GM19025 (cell line): ENCODE measurements at regions not wholly inside any gene's neighbourhood (a gene's known extent, or its start where the extent isn't known, plus 50 kb on each side); places are given as distances from the start of the nearest gene placed in this dataset.
"Not testable (repeated sequence)": the region's sequence is repeated elsewhere in the genome, so short reads cannot be mapped to it uniquely, and the experiment has no call there.

Source experiments
- ATAC-seq: cut with Tn5 transposase; IDR thresholded peaks from one replicate; pipeline ENCODE4 v1.9.1; 2021; ENCODE audit warnings: mild to moderate bottlenecking, low read depth, moderate library complexity; ENCODE audit not compliant: unreplicated experiment

DNA sequence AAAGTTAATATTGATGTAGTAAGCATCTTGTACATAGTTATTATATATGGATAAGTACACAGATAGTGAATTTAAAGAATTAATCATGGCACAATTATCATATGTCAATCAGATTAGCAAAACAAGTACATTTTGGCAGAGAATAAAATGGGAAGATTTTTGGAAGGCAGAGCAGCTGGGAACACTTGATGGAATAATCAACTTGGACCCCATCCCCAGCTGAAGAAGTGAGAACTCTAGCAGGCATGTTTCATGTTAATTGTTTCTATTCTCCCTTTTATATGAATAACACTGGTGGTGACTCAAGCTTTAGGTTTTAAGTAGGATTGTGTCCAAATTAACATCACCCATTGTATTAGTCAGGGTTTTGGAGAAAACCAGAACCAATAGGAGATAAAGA, 198.7 kb downstream of the KCNJ2 start:
- no peak for ATAC-seq

DNA sequence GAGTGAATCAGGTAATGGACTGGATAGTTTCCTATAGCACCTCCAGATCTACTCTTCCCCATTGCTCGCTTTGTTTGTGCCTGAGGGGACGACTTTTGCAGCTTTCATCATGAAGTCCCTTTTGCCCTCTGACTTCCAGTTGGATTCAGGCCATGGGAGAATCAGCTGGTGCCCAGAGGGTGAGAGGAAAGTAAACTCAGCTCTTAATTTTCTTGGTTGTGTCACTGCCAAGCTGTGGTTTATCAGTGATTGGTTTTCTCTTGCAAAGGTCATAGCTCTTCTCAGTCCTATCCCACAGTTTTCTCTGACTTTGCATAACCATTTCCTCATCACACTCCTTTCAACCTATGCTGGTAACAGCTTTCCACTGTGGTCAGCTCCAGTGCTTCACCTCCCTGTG, 200.1 kb downstream of the KCNJ2 start:
- ATAC-seq: no peak

DNA sequence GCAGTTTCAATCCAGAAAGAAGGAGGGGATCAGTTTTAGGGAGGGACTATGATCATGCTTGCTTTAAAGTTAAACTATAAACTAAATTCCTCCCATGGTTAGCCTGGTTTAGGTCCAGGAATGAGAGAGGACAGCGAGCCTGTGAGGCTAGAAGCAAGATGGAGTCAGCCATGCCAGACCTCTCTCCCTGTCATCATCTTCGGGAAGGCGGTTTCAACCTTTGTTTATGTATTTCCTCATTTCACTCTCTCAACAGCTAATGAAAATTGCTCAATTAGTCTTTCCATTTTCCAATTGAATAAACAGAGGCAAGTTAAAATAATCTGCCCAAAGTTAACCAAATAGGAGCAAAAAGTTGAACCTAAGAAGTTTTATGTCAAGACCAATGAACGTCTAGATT, 201.5 kb downstream of the KCNJ2 start:
- ATAC-seq: no peak

DNA sequence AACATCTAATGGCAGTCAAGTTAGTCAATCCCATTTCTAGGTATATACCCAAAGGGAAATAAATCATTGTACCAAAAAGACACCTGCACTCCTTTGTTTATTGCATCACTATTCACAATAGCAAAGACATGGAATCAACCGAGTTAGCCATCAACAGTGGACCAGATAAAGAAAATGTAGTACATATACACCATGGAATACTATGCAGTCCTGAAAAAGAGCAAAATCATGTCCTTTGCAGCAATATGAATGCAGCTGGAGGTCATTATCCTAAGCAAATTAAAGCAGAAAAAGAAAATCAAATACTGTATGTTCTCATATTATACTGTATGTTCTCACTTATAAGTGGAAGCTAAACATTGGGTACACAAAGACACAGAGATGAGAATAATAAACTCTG, 204.0 kb downstream of the KCNJ2 start:
- ATAC-seq: no peak

DNA sequence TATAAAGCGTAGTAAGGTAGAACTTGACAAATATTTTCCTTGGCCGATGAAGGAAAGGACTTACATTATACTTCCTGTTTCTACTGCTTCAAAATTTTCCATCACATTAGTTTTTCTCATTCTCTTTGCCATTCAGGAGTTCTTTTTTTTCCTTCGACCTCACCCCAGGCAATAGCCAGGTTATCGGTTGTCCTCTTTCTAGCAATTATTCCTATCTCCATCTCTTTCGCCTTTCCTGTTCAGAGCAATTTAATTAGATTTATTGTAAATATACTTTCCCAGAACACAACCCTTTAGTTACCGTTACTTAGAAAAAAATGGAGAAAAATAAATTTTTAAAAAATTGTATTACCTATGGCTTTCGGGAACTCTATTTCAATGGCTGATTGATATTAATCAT, 205.2 kb downstream of the KCNJ2 start:
- no peak for ATAC-seq

DNA sequence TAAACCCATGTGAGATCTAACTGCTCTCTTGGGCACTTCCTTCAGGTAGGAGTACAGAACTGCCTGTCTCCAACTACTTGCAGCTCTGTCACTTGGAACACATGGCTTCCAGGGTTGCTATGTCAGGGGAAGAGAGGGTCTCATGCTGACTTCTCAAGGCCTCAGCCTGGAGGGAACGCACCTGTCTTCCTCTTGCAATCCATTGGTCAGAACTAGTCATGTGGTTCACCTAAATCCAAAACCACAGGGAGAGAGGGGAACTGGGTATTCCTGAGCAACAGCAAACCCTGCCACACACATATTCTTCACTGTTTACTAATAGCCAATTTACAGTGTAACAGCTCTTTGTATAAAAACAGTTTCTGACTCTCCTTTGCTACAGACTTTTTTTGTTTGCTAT, 206.1 kb downstream of the KCNJ2 start:
- ATAC-seq: no peak

DNA sequence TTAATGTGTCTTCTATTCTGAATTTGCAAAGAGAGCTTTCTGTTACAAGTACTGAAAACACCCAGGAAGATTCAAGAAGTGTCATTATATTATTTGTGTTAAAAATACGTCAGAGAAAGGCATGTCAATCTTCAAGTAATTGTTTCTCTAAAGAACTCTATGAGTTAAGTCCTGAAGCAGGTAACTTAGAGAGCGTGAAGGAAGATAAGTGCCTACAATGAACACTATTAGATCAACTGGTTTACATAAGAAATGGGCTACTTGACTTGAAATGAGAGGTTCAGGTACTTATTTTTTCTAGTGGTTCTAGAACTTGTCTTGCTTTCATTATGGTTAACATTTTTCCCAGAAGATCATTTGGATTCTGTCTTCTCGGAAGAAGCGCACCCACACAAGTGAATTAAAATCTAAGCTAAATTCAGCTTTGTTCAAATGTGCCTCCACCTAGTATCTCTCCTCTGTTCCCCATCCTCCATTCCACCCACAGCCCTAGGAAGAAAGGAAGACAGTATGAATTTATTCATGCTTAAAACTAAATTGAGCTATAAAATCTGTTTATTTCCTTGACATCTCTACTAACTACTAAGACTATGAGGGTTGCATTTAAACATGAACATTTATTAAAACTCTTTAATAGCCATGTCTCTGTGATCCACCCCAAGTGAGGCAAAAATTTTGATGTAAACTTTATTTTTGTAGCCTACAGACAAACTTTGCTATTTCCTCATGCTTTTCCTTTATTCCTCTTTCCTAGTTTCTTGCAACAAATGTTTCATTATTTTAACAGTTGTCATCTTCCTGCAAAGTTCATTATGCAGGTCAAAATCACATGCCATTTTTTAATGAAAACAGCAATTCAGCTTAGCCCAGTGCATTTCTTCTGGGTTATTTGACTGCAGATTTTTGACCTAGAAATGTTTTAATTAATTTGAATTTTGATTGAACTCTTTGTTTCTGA, 206.8 kb downstream of the KCNJ2 start:
- no peak for ATAC-seq

DNA sequence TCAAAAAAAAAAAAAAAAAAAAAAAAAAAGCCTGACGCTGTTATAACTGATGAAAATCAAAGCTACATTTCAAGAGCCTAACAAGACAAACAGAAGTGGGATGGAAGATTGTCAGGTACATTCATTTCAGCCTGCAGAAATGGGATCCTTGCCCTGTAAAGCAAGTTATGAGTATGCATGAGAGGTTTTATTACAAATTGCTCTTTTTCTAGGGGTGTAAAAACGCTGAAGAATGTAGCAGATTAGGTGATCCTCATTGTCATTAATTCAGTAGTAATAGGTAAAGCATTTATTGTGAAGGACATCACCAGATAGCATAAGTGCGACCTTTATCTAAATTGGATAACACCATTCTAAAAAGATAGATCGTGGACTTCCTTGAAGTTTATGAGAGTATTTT, 208.3 kb downstream of the KCNJ2 start:
- no peak for ATAC-seq

DNA sequence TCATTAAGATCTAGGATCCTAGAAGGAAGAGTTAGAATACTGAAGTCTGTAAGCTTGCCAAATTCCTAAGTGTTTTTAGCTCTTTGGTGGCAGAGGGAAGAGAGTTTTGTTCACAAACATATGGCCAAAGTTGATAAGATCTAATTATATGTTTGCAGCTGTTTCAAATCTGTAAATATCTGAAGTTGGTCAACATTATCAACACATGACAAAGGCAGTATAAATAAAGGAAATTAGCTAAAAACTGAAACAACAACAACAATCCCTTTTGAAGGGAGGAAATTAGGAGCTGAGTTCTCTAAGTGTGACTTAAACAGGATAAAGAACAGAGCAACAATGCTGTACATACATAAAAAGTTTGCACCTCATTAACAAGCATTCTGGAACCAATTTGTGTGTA, 208.7 kb downstream of the KCNJ2 start:
- no peak for ATAC-seq

DNA sequence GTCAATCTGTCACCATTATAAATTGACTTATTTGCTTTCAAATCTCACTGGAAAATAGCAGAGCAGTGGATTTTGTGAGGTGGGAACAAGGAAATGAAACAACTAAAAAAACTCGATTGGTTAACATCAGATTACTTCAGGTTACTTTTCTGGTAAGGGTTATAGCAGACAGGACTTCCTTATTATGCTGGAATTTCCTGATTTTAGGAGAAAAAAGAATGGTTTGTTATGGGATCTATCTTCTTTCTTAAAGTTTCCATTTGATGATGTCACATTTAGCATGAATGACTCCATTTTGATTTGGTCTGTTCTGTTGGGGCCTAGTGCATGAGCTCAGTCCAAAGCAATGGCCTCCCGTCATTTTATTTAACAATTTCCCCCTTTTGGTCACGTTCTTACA, 210.6 kb downstream of the KCNJ2 start:
- ATAC-seq: no peak

DNA sequence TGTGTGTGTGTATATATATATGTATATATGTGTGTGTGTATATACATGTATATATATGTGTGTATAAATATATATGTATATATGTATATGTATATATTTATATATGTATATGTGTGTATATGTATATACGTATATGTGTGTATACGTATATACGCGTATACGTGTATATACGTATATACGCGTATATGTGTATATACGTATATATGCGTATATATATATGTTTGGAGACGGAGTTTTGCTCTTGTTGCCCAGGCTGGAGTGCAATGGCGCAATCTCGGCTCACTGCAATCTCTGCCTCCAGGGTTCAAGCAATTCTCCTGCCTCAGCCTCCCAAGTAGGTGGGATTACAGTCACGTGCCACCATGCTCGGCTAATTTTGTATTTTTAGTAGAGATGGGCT, 212.6 kb downstream of the KCNJ2 start:
- ATAC-seq: not testable (repeated sequence)

DNA sequence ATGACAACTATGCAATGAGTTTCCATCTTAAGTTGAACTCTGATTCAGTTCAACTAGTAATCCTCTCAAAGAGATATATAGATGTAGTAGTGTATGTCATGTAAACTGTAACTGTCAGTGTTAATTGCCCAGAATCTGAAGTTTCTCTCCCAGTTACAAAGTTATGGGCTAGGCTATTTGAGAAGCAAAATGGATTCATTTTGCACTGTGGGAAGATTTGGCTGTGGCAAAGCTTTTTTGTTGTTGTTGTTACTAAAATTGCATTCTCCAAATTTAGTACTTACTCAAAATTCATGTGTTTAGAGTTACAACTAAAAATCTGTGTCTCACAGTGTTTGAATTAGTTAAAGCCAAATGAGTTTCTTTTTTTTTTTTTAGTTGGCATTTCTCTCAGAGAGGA, 219.0 kb downstream of the KCNJ2 start:
- no peak for ATAC-seq

DNA sequence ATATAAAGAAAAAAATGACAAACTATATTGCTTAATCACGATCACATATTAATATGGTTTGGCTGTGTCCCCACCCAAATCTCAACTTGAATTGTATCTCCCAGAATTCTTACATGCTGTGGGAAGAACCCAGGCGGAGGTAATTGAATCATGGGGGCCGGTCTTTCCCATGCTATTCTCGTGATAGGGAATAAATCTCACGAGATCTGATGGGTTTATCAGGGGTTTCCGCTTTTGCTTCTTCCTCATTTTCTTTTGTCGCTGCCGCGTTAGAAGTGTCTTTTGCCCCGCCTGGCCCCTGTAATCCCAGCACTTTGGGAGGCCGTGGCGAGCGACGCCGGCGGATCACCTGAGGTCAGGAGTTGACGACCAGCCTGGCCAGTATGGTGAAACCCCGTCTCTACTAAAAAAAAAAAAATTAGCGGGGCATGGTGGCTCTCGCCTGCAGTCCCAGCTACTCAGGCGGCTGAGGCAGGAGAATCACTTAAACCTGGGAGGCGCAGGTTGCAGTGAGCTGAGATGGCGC, 220.0 kb downstream of the KCNJ2 start:
- not testable (repeated sequence) for ATAC-seq

DNA sequence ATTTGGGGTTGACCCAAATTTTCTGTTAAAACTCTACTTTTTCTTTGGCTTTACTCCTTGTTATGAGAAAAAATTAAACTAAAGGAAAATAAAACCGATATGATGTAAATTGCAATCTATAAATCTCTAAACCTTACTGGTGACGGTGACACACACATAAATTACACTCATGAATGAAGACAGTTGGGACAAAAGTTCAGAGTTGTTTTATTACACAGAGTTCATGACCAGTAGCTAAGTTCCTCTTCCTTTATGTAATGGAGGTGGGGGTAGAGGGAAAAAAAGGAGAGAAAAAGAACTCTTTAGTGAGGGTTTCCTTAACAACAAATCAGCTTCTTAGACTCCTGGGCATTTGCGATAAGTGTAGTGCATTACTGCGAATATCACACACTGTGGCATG, 220.7 kb downstream of the KCNJ2 start:
- ATAC-seq: no peak

DNA sequence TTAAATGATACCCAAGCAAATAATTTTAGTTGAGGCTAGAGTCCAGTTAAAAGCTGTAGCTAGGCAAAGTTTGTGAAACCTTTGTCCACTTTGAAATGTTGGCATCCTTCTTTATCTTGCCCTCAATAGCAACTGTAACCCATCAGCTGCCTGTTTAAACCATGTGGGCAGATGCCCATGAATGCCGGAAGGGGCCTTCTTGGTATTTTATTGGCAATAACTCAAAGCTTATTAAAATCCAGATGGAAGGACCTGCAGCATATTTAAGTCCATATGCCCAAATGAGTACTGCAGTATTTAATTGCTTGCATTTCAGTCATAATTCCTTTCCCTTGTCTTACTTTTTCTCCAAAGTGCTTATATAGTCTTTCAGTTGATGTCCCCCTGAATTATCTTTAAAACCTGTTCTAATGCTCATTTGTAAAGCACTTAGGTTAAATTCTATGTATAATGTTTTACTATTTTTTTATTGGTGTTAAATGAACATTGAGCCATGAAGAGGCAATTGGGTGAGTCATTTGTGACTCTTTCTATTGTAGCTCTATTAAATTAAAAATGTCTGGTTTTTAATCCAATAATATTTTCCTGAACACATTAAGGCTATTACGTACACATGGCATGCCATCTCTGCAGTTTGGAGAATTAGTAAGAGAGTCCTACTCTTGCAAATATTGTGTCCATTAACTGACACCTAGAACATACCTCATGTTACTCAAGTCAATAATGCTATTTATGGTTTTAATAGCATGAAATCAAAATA, 225.3 kb downstream of the KCNJ2 start:
- ATAC-seq: no peak

DNA sequence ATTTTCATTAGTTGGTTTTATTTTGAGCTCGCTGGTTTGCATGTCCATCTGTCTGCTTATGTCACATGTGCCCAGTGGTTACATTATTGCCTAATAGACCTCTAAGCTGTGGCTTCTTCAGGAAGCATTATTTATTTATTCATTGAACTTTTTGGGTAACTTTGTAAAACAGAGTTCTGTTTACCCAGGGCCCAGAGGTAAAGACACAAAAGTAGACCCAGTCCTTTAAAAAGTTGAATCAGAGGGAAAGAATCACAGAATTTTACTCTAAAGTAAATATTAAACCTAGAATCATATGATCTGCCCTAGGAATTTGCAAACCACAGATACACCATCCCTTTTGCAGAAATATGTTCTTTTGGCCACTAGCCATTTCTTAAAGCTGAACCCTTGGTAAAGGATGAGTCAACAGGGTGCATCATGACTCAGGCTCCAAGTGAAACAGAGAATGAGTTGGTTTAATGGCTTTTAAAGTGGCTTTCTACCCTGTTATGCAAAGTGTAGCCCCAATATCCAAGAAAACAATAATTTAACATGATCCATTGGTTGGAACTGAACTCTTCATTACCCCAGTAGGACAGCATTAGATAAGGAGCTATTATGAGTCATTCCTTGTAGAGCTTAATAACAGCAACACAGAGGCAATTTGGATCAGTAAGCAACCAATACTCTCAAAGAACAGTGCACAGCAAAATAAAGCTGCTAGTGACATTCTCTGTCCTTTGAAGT, 236.3 kb downstream of the KCNJ2 start:
- peak; percentile 74 for ATAC-seq

DNA sequence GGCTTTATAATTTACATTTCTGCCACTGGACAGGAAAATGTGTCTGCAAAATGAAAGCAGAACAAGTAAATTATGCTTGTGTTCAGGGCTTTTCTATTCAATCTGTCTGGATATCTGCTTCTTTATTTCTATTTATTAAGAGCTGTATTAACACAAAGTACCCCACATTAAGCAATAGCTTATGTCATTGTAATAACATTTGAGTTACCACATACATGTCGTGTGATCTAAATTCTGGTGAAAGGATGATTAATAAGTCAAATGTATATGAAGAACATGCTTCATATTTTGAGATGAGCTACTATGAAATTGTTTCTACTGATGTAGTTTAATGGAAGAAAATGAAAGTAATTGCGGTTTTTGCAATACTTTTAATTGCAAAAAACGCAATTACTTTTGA, 238.2 kb downstream of the KCNJ2 start:
- no peak for ATAC-seq

DNA sequence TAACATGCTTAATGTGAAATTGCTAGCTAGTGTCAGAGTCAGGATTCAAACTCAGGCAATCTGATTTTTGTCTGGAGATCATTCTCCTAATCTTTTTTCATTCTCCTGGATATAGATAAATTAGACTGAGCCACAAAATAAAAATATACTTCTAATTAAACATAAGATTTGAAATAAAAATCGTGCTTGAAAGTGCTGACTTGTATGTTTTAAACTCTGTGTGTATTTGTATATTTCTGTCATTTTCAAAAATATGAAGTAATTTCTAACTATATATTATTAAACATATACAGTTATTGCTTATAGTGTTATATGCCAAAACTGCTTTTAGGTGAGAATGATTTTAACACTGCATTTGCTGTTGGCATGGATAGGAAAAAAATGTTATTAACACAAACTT, 239.4 kb downstream of the KCNJ2 start:
- no peak for ATAC-seq

DNA sequence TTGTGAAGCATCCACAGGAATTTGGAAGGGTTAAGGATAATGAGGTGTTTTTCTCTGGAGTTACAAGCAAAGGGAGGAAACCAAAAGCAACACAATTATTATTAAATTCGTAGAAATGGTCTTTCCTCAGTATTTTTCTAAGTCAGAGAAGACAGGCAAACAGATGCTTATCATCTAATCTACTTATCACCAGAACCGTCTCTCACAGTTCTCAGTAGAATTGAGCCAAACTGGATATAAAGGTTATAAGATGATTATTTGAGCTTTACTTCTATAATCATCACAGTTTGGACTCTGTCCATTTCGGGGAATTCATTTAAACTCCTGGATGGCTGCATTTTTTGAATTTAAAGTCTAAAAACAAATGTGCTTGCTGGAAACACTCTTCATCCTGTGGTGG, 245.0 kb downstream of the KCNJ2 start:
- ATAC-seq: no peak

DNA sequence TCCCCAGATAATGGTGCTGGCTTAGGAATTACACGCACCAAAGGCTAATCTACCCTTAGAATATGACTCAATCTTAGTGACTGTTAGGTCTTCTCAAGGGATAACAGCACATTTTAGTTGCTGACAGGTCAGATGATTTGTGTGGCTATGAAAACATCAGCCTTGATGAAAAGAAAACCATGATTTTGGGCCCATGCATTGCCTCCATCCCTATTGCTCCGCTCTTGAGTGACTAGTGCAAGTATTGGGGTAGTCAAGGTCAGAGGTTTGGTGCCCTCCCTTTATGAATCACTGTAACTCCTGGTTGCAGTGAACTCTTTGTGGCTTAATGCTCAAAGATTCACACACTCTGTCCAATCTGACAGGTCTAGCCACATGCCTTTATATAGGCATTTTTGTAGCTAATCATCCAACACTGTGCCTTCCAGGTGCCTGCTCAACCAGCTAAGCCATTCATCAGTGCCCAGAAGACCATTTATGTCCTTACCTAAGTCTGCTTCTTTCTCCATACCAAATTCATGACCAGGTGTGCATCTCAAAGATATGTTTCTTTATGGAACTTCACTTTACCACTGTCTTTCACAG, 251.6 kb downstream of the KCNJ2 start:
- ATAC-seq: no peak

DNA sequence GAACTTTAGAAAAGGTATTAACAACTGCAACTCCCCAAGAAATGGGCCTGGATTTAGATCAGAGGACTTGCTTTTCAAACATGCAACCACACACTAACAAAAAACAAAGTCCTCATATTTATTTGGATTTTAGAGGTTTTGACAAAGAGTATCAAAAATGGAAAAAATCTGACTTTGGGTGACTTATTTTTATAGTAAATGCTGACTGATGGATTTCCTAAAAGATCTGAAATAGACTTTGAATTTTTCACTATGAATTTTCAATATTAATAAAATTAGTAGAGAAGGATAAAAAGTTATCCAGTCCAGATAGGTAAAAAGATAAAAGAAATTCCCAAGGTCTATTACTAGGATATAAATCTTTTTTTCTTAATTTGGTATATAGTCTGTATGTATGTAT, 253.5 kb downstream of the KCNJ2 start:
- no peak for ATAC-seq
